GM21528 (cell line): ENCODE measurements at regions not wholly inside any gene's neighbourhood (a gene's known extent, or its start where the extent isn't known, plus 50 kb on each side); places are given as distances from the start of the nearest gene placed in this dataset.
"Not testable (repeated sequence)": the region's sequence is repeated elsewhere in the genome, so short reads cannot be mapped to it uniquely, and the experiment has no call there.

ENCODE experiments used
- ATAC-seq: cut with Tn5 transposase; IDR thresholded peaks from one replicate; pipeline ENCODE4 v1.9.1; 2021; ENCODE audit warnings: mild to moderate bottlenecking, moderate library complexity; ENCODE audit not compliant: unreplicated experiment, low FRiP score

DNA sequence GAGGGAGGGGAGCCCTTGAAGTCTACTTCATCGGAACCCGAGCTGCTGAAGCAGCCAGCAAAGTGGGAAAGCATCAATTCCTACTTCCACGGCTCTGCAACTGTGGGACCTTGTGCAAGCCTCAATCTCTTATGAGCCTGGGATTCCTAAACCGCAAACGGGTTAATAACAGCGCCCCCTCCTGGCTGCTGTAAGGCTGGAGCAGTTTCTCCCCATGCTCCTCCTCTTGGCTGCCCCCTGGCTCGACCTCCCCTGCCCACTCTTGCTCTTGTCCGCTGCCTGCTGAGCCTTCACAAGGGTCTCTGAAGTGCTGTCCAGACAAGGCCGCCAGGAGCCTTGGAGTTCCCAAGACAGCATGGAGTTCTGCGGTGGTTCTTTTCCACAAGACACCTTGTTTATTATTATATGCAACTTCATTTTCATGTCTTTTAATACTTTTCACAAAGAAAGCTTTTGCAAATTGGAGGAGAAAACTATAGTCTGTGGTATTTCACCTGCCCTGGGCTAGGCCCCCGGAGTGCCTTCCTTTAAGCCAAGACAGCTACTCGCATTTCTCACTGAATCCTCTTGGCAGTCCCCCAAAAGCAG is 157.2 kb downstream of the DDX1 start:
- ATAC-seq = no peak

DNA sequence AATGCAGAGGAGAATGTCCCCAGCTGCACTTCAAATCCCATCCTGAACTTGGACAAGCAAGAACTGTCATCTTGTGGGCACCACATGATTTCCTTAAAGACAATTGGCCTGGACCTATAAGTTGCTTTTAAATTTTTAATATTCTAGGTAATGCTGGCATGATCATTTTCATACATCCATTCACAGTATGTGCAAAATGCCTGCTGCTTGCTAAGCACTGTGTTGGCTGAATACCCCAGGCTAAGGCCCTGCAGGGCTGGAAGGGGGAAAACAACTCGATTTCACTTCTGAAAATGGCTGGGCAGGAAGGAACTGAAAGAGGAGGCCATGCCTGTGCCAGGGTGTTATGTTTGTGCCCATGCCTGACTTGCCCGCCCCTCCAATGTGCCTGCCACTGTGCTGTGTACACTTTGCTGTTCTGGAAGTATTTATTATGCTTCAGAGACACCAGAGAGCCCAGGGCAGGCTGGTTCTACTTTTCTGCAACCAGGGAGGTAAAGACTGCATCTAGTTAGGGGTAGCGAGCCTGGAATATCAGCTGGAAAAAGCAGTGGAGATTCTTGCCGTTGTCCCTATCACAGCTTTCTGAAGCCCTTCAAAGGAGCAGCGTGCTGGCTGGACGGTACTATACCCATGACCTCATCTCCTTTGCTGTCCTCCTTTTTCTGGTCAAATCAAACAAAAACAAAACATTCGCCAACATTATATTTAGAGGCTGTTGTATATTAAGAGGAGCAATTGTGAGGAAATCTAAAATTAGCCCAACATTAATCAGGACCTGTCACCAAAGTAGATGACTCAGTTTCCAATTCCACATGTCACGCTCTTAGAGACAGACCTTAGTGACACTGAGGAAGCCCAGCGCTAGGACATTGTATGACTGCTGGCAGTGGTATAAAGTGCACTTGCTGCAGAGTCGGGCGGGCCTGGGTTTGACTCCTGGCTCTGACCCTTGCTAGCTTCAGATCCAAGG is 158.1 kb downstream of the DDX1 start:
- ATAC-seq = no peak

DNA sequence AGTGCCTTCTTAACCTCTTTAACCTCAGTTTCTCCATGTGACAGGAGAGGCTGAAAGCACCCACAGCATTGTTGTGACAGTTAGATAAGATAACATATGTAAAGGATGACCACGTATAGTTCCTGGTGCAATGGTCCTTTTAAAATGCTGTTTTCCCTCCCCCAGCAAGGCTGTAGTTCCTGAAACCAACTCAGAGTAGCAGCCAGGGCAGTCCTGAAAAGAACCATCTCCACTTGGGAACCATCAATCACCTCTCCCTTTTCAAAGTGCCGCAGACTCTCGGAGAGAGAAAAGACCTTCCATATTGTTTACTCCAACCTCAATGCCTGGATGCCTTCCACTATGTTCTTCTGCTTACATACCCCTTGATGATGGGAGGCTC is 158.8 kb downstream of the DDX1 start:
- ATAC-seq = no peak

DNA sequence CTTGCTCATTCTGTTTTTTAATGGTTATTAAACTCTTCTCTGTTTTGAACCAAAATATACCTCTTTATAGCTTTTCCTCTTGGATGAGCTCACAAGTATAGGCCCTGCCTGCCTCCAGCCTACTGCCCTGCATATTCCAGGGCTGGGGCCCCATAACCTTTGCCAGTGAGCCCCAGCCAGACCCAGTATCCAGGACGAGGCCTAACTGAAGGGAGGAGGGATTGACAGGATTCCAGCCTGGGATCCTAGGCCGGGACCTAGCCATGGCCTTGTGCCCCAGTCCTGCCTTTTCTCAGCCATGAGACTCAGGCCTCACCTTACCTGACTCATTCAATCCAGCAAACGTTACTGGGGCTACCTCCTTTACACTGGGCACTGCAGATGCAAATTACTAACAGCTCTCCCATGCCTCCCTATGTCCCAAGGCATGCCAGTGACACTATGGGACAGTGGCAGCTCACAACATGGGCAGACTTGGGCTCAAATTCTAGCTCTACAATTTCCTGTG is 159.2 kb downstream of the DDX1 start:
- ATAC-seq = no peak

DNA sequence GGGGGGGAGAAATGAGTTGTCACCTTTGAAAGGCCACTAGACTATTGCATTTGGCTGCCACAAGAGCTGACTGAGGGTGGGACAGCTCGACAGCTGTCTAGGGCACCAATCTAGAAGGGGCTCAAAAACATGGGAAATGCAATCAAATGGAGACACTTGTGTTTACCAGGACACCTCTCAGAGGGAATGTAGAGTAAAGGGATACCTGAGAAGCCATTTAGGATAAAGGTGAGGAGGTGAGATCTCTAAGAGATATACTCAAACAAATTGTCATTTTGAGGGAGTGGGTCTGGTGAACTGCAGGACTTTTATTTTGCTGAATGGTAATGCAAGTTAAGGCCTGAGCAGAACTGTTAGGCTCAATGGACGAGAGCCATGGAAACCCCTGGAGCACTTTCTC is 159.8 kb downstream of the DDX1 start:
- ATAC-seq = no peak

DNA sequence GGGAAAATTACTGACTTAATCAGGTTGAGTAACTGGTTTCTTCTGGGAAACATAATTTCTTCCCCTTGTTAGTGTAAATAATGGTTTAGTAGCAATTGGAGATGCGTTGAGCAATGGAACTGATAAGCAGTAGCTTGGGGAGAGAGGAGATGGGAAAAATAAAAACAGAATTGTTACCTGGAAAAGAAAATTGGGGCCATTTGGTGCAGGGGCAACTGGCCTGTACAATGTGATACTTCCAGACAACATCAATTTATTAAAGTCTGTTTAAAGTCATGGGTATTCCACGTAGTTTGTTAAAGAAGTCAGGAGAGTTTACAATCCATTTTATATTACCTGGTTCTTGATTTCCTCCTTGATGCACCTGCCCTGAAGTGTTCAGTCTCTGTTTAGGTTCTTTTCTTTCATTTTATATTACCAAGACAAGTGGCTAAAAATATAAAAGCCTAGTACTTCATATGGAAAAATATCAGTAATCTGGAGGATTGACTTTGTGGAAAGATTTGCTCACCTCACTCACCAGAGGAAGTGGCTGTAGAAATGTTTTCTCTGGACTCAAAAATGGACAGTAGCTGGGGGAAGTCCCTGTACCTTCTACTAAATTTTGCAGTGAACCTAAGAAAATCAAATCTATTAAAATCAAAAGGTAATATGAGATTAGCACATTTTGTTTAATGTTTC is 161.0 kb downstream of the DDX1 start:
- ATAC-seq = no peak

DNA sequence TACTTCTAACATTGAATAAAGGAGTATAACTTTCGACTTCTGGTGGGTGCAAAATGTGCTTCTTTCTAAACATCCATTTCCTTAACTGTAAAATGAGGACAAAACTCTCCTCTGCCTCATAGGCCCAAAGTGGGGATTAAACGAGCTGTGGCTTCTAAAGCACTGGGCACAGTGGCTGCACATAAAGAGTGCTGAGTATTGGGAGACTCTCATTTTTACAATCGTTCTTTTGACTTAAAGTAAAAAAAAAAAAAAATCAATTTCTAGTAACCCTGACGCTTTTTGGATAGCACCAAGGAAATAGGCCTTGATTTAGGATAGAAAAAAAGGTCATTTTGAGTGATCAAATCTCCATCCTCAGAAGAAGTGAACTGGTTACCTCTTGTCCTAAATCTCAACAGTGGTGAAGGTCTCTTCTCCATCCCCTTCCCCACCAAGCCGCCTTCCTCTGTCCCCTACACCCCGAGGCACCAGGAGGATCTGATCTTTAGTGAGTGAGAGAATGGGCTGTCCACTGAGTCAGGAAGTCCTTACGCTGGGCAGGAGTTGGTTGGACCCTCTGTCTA is 161.6 kb downstream of the DDX1 start:
- ATAC-seq = no peak

DNA sequence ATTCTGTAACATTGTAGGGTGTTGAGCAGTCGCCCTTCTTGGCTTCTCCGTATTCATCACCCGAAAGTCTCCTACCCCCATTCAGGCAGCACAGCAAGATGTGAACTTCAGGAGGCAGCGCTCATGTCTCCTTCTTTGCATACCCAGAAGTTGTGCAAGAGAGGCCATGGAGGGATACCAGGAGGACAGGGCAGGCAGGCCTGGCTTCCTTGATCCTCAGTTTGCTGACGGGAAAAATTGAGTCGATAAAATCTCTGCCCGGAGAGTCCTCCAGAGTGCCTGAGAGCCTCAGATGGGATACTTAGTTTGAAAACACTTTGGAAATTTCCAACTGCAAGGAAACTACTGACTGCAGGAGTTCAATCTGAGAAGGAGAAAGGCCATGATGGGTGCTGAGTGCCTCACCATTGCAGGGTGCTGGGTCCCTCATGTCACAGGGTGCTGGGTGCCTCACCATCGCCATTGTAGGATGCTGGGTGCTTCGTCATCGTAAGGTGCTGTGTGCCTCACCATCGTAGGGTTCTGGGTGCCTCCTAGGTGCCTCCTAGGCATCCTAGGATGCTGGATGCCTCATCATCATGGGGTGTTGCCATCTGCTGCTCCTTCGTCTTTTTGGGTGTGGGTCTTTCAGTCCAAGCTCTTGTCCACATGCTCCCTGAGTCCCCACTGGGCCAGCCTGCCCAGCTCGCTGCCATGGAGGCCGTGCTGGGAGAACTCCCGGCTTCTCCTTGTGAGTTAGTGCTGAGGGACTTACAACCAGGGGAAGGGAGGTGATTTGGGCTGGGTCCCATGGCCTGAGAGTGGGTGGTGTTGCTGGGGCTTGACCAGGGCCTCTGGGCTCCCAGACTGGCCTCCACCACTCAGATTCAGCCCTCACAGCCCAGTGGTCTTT is 162.4 kb downstream of the DDX1 start:
- ATAC-seq = no peak

DNA sequence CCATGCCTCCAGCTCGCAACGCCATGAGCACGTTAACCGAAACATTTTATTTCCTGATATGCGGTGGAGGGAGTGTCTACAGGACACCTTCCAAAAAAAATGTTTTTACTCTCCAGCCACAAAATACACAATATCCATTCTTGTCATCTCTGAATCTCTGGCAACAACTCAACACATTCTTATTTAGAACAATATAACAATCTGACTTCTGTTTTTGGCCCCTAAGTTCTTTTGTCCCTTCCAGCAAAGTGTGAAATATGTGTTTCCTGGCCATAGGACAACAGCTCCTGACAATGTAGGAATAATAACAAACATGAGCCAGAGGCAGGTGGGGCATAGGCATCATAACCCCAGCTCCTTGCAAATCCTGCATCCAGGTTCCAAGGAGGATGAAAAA is 163.0 kb downstream of the DDX1 start:
- ATAC-seq = no peak

DNA sequence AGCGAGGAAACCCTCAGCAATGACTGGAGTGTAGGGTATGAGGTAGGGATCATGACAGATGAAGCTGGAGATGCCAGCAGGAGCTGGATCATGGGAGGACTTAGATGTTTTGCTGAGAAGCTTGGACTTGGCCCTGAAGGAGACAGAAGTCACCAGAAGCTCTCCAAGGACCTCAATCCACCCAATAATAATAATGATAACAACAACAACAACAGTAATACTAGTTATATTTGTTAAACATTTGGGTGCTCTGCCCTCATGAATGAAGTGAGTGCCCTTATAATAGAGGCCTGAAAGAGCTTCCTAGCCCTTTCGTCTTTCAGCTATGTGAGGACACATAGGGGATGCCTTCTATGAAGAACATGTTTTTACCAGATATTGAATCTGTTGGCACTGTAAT is 163.9 kb downstream of the DDX1 start:
- ATAC-seq = no peak

DNA sequence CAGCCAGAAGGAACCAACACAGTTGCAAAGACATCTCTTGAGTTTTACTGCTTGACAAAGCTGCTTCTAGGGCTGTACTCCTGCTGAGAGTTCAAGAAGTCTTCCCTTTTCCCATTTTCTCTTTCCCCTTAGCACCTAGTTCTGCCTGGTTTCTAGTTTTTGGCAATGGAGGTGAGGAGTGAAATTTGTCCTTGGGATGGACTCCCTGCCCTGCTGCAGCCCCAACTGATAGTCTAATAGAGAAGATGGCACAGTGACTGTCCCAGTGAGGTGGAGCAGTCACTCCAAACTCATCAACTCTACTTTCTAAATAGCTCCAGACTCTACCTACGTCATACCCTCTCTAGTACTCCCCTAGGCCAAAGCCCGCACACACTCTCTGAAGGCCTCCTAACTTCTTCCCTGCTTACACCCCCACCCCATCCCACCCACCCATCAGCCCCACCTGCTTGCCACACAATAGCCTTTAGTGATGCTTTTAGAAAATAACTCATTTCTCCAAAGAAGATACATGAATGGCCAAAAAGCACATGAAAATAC is 164.4 kb downstream of the DDX1 start:
- ATAC-seq = no peak

DNA sequence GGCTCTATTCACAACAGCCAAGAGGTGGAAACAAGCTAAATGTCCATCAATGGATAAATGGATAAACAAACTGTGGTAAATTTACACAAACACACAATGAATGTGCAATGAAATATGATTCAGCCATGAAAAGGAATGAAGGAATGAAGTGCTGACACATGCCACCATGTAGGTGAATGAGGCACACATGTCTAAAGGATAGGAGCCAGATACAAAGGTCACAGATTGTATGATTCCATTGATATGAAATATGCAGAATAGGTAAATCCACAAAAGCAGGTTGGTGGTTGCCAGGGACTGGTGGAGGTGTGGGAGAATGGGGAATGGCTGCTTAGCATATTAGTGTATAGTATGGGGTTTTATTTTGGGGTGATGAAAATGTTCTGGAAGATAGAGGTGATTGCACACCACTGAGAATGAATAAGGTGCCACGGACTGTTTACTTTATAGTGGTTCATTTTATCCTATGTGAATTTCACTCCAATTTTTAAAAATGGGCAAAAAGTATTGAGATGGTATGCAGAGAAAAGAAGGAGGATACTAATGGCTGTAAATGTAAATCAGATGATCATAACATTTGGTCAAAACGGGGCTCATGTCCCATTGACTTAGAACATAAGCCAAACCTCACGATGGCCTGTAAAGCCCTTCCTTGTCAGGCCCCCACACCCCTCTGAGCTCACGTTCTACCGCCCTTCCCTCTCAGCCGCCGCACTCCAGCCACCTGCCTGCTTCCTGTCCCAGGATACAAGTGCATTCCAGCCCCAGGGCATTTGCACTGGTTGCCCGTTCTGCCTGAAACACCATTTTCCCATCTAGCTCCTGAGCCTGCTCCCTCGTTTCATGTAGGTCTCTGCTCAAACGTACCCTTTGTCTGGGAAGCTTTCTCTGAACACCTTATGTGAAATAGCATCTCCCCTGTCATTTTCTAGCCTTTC is 165.5 kb downstream of the DDX1 start:
- ATAC-seq = no peak

DNA sequence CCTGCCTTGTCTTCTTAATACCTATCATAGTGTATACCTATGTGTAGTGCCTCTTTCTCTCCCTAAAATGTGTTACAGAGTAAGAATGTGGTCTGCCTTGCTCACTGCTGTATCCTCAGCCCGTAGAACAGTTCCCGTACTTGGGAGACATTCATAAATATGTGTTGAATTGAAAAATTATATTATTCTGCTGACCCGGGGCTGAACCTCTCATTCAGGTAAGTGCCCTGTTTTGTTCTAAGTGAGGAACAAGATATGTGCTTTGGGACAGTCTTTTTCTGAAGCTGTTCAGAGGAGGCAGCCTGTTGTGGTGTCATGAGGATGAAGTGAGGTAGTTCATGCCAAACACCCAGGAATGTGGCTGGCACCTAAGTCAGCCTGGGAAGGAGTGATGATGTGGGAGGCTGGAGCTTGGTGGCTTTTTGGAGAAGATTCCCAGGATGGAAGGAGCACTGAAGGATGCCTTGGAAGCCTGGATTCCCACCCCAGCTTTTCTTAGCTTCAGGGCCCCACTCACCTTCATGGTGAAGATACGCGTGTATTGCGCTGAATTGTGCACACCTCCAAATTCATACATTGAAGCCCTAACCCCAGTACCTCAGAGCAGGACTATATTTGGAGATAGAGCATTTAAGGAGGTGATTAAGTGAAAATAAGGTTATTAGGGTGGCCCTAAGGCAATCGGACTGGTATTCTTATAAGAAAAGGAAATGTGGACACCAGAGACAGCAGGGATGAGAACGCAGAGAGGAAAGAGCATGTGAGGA is 166.3 kb downstream of the DDX1 start:
- no peak for ATAC-seq

DNA sequence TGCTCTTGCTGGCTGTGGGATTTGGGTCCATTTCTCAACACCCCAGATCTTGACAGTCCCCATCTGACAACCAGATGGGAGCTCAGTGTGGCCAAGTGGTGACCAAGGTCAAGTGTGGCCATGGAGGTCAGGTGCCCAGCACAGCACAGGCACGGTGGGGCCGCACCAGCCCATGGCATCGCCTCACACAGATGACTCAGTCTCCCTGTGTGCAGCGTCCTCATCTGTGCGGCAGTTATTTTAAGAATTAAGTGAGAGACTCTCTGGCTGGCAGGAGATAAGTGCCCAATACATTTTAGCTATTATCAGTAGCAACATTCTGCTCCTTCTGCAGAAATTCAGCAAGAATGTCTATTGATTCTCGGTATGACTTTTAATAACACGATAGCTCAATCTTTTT is 167.2 kb downstream of the DDX1 start:
- no peak for ATAC-seq

DNA sequence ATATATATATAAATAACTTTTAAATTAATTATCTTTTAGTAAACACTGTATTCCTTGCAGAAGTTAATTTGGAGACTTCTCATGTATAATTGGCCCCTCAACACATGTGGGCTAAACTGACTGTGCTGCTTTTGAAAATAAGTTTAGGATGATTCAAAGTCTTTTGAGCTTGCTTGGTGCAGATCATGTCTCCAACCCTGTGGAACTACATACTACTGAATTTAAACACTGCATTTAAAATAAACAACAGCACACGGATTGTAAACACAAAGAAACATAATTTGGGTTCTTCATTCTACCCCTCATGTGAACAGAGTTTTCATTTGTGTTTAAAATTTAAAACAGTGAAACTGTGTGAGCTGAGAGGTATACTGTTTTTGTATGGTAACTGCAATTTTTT is 167.7 kb downstream of the DDX1 start:
- no peak for ATAC-seq

DNA sequence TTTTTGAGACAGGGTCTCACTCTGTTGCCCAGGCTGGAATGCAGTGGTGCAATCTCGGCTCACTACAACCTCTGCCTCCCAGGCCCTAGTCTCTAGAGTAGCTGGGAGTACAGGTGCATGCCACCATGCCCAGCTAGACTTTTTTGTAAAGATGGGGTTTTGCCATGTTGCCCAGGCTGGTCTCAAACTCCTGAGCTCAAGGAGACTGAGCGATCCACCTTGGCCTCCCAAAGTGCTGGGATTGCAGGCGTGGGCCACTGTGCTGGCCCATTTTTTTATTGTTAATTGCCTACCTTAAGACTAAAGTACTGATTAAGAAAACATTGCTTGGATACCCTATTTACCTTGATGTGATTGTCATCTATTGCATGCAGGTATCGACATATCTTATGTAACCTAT is 168.1 kb downstream of the DDX1 start:
- ATAC-seq = not testable (repeated sequence)

DNA sequence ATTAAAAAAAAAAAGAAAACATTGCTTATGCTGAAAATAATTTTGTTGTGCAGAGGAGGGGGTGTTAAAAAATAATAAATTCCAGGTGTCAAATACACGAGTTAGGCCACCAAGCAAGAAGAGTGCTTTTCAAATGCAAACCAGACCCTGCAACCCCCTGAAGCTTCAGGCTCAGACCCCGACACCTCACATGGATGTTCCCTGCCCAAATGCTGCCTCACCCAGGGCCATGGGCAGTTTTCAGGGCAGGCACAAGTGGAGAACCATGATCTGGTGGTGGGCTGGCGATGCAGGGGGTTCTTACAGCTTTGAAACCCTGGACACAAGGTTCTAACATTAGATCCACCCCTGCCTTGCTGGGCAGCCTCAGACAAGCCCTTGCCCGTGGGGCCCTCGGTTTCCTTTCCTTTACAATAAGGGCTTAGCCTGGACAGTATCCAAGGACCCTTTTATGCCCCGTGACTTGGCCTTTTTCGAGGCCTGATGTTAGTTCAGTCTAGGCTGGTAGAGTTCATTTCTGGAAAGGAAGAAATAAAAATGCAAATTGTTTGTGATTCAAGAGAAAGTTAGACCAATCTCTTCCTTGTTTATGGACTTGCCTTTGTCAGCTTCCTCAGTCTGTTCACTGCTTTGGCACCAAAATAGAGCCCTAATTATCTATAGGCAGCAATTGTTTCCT is 168.7 kb downstream of the DDX1 start:
- ATAC-seq = no peak
